GM19397 (cell line): ENCODE measurements at regions not wholly inside any gene's neighbourhood (a gene's known extent, or its start where the extent isn't known, plus 50 kb on each side); places are given as distances from the start of the nearest gene placed in this dataset.

Experiments
- ATAC-seq: cut with Tn5 transposase; IDR thresholded peaks from one replicate; pipeline ENCODE4 v1.9.1; 2021; ENCODE audit warnings: mild to moderate bottlenecking, moderate library complexity; ENCODE audit not compliant: unreplicated experiment

DNA sequence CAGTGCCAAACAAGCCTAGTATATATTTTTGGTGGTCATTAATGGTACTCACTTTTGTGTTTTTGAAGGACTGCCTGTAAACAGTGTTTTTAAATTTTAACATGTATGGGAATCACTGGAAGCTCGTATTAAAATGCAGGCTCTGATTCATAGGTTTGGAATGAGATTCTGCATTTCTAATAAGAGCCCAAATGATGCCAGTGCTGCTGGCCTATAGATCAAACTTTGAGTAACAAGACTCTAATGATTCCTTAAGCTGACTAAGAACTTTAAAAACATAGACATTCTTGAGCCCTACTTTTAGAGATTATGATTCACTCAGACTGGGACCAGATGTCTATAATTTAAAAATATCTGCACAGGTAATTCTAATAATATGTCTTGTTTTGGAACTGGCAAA lies 823.2 kb upstream of the LCORL start:
- ATAC-seq: no peak

- ATAC-seq: no peak
These were observed 820.9 kb upstream of the LCORL start for GRCh38 chr4:18842431-18842830.

- no peak for ATAC-seq
These were observed 818.9 kb upstream of the LCORL start for GRCh38 chr4:18840481-18840880.

- no peak for ATAC-seq
These were observed 794.8 kb upstream of the LCORL start for GRCh38 chr4:18816228-18816895.

GRCh38 chr4:18815779-18816173 lies 794.2 kb upstream of the LCORL start:
- no peak for ATAC-seq

DNA sequence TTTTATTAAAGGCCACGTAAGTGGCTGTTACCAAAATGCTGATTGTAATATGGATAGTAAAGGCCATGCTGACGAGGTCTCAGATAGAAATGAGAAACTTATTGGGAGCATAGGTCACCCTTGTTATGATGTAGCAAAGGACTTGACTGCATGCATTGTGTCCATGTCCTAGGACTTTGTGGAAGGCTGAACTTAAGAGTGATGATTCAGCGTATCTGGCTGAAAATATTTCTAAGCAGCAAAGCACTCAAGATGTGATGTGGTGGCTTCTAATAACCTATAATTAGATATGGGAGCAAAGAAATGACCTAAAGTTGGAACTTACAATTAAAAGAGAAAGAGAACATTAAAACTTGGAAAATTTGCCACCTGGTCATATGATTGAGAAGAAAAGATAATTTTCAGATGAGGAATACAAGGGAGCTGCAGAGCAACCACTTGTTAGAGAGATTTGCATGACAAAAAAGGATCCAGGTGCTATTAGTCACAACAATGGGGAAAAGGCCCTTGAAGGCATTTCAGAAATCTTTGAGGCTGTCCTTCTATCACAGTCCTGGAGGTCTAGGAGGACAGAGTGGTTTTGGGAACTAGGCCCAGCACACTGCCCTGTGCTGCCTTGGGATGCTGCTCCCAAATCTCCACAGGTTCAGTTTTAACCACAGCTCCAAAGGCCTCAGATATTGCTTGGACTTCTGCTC lies 793.7 kb upstream of the LCORL start:
- ATAC-seq: no peak

- ATAC-seq: no peak
These were observed 792.2 kb upstream of the LCORL start for GRCh38 chr4:18813771-18814170.

GRCh38 chr4:18813055-18813454 lies 791.5 kb upstream of the LCORL start:
- no peak for ATAC-seq

DNA sequence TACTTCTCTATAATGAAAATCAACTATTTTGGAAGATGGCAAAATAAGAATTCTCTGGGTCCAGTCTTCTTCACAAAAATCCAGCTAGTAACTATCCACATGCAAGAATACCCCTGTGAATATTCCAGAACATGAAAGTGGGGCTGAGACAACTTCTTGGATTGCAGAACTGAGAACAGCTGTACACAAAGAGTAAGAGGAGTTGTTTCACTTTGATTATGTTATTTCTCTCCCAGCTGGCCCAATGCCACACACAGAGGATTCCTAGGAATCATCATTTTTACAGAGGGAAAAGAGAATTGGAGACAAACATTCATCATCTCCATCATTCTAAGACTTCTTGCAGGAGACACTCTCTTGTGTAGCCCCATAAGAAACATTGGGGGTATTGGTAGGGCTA lies 782.2 kb upstream of the LCORL start:
- ATAC-seq: no peak

DNA sequence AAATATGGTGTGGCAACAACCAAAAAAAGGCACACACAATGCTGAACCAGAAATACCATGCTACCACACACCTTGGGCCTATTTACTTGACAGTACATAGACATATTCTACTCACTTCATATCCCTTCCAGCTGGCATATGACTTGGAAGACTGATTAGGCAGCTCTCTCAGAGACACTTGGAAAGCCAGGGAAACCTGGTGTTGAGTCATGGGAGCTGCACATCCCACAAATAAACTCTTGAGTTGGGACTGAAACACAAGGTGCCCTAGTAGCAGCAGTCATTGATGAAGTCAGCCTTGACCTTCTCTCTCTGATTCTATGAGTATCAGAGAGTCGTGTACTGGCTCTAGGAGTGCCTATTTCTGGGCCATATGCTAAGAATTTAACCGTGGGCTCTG lies 776.6 kb upstream of the LCORL start:
- ATAC-seq: no peak

DNA sequence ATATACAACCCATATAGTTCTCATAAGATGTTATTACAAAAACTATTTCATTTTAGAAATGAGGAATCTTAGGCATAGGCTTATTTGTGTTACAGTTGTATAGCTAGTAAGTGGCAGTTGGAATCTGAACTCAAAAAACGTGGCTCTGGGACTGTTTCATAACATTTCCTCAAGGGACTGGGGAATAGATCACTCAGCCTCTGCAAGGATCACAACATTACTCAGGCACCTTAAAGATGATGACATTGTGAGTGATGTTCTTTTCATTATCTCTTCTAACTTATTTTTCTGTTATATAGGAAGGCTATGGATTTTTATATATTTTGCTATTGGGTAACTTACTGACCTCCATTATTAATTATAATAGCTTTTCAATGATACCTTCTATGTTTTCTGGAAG lies 774.2 kb upstream of the LCORL start:
- ATAC-seq: no peak

DNA sequence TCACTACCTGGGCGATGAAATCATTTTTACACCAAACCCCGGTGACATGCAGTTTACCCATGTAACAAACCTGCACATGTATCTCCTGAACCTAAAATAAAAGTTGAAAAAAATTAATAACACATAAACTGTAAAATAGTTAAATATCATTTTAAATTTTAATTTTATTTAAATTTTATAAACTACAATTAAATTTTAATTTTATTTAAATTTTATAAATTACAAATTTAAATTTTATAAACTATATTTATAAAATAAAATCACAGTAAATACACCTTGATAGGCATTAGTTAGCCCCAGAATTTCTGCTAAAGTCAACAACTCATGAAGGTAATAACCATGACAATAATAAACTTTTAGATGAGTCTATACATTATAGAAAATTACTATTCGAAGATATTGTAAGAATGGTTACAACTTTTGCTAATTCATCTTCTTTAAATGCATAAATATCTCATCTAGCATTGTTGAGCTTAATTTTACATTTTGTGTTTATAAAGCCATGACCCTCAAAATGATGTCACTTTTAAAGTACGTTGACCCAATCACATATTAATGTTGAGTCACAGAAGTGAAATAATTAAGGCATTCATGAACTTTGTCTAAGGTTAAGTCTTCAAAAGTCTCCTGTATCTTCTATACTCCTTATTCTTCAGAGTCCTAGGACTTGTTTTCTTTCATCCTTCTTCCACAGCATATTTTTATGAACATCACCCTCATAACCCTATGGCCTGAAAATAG lies 755.8 kb upstream of the LCORL start:
- no peak for ATAC-seq

DNA sequence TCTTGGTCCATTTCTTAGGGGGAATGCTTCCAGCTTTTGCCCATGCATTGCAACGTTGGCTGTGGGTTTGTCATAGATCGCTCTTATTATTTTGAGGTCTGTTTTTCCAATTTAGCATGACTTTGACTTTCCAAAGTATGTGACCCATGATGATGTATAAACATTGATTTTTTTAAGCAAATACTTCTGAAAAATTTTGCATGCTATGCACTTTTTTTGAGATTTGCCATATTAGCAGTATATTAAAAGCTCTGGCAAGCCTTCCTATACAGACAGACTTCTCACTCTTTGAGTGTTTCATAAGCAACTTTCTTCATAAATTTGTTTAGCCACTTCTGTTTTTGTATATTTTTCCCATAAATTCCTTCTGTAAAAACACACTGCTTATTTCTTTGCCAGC lies 746.4 kb upstream of the LCORL start:
- no peak for ATAC-seq

GRCh38 chr4:18756671-18757070 lies 735.1 kb upstream of the LCORL start:
- ATAC-seq: no peak

DNA sequence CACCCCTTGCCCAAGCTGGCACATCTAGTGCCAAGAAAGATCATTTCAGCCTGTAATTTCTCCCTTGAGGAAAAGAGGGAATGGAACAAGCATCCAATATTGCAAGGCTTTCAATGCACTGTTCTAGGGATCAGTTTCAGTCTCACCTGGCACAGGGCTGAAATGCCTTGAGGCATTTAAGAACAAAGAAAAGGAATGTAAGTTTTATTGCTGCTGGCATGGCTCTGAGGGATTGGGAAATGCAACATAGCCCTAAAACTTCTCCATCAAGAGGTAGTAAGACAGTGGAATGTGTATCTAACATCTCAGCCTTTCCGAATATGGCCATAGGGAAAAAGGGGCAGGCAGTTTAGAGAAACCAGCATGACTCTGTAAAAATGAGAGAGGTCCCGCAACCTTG lies 732.6 kb upstream of the LCORL start:
- ATAC-seq: no peak

DNA sequence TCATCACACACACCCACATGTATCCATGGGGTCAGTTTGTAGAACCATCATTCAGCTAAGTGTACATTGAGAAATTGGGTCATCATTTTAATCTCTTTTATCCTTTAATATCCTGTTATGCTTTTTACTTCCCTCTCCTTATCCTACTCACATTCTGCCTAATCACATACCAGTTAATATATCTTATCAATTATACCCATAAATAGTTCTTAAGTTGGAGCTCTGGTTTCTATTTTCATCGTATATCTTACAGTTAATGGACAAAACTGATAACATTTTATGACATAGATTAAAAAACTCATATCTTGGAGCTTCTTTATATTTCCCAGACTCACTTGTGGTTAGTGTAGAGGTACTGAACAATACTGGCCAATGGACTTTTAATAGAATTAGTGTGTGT lies 729.5 kb upstream of the LCORL start:
- no peak for ATAC-seq

GRCh38 chr4:18749391-18749790 lies 727.8 kb upstream of the LCORL start:
- ATAC-seq: no peak

DNA sequence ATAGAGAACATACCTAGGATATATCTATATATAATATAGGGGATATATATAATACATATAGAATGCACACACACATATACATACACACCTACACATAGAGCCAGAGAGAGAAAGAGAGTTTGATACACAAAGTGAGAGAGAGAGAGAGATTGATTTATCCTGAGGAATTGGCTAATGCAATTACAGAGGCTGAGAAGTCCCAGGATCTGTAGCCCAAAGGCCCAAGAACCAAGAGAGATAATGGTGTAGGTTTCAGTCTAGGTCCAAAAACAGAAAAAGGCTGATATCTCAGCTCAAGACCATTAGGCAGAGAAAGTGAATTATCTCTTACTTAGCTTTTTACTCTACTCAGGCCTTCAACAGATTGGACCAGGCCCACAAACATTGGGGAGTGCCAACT lies 715.0 kb upstream of the LCORL start:
- no peak for ATAC-seq

DNA sequence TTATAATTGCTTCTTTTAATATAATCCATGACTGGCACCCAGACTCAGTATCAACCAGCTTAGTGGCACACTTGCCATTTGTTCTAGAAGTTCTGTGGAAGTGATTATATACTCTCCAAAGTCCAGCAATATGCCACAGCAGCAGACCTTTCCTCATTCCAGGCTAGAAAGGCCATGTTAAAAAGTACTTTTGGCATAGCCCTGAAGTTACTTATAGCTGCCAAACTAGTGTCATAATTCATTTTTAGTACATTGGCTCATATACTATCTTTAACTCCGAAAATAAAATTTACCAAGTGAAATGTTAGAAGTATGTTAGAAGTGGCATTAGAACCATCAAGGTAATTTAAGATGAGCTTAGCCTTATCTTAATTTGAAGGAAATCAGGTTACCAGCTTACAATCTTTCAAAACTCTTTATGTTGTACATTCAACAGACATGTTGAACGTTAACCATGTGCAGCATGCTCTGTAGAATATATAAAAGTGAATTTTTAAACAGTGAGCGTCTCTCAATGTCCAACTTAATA lies 714.2 kb upstream of the LCORL start:
- no peak for ATAC-seq

DNA sequence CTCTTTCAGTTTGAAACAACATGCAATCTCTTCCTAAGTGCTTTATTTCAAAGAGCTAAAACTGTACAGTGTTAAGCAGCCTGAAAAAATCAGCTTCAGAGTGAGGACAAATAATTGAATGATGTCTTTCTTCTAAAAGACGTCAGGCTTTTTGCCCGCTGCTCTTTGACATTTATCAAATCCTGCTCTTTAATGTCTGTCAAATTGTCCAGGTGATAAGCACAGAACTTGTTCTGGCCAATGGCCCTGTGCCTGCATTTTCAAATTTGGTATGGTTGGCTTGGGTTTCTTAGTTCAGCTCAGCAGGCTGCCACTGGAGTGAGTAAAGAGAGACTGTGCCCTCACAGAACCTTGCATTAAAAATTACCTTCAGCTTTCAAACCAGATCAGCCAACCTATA lies 712.9 kb upstream of the LCORL start:
- no peak for ATAC-seq

- ATAC-seq: no peak
These were observed 712.4 kb upstream of the LCORL start for GRCh38 chr4:18733961-18734360.

GRCh38 chr4:18722748-18723191 lies 701.2 kb upstream of the LCORL start:
- ATAC-seq: no peak
